GM12872 (cell line): ENCODE measurements at regions not wholly inside any gene's neighbourhood (a gene's known extent, or its start where the extent isn't known, plus 50 kb on each side); places are given as distances from the start of the nearest gene placed in this dataset.

ENCODE experiments used
- TF ChIP-seq, protein P1 (sequence below): IDR thresholded peaks from 3 replicates; pipeline ENCODE4 v1.5.1; 2011; ENCODE audit warnings: low read depth, mild to moderate bottlenecking, low read length, moderate library complexity; ENCODE audit not compliant: insufficient read depth

DNA sequence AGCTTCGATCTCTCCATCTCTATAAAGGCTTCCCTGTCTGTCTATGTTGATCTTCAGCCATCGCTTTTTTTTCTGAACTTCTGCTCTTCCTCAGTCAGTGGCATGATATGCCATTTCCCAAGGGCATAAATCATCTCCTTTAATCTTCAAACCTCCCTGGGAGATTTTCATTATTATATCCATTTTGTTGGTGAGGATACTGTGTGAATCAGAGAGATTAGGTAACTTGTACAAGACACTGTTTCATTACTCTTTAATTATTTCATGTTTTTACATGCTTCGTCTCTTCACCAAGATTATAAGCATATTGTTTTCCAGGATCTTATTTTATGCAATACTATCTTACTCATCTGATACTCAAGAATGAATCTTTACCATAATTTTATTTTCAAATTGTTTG lies 124.8 kb upstream of the ATP11B start:
- TF ChIP-seq, protein P1, sequence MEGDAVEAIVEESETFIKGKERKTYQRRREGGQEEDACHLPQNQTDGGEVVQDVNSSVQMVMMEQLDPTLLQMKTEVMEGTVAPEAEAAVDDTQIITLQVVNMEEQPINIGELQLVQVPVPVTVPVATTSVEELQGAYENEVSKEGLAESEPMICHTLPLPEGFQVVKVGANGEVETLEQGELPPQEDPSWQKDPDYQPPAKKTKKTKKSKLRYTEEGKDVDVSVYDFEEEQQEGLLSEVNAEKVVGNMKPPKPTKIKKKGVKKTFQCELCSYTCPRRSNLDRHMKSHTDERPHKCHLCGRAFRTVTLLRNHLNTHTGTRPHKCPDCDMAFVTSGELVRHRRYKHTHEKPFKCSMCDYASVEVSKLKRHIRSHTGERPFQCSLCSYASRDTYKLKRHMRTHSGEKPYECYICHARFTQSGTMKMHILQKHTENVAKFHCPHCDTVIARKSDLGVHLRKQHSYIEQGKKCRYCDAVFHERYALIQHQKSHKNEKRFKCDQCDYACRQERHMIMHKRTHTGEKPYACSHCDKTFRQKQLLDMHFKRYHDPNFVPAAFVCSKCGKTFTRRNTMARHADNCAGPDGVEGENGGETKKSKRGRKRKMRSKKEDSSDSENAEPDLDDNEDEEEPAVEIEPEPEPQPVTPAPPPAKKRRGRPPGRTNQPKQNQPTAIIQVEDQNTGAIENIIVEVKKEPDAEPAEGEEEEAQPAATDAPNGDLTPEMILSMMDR, result no peak

GRCh38 chr3:182668974-182669373 lies 124.3 kb upstream of the ATP11B start:
- TF ChIP-seq, protein P1, result no peak

GRCh38 chr3:182671541-182671940 lies 121.8 kb upstream of the ATP11B start:
- TF ChIP-seq, protein P1, result no peak

DNA sequence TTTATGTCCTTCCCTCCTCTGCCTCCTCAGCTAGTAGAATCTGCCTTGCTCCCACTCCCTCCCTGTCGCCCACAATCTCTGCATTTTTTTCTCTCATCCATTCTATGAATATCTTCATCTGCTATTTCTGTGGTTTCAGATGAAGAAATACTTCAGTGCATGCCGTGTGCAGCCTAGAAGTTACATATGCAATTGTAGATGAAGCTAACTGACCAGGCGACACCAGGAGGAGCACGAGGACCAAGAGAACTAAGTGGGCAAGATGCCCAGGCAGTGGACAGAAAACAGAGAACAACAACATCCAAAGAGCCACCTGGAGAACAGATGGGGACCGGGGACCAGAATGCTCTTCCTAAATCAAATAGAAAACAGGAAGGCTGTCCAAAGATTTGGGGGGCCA lies 121.4 kb upstream of the ATP11B start:
- TF ChIP-seq, protein P1, result no peak

DNA sequence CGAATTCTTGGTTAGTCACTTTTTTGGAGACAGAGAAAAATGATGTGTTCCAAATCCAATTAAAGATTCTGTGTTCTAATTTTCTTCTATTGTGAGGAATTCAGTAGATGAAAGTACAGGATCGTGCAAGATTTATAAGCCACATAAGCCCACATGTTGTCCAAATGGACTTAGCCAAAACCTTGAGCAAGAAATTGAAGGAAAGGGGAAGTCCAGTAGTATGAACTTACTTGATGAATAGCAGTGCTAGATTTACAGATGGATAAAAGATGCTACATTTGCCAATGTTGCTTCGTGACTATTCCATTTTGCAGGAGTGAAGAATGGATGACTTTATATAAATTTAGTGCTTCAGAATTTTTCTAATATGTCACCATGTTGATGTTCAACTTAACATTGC lies 120.0 kb upstream of the ATP11B start:
- TF ChIP-seq, protein P1, result no peak

GRCh38 chr3:182682263-182683241 lies 110.8 kb upstream of the ATP11B start:
- TF ChIP-seq, protein P1, result peak; percentile 29; the same call in 1 of the 3 replicates

DNA sequence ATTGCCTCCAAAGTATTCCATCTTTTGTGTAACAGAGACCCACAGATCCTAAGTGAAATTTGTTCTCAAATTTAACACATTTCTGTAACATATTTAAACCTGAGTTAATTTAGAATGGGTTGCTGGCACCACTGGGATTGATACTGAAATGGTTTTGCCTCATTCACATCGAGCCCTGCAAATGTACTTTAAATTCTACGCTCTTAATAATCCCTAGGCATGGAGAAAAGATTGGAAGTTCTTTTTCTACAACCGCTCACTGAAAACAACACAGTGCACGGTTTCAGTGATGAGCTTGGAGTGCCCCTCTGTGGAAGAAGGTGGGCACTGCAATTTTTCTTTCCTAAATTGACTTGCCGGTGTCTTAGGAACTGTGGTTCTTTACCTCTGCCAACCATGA lies 109.9 kb upstream of the ATP11B start:
- TF ChIP-seq, protein P1, result peak; percentile 91
